ENCODE measurements at regions not wholly inside any gene's neighbourhood (a gene's known extent, or its start where the extent isn't known, plus 50 kb on each side); places are given as distances from the start of the nearest gene placed in this dataset.

- no peak for DNase-seq
These were observed 648.5 kb upstream of the PKN2 start for GRCh38 chr1:88035578-88035977.

- DNase-seq: no peak
These were observed 647.6 kb upstream of the PKN2 start for GRCh38 chr1:88036345-88037014.

- no peak for DNase-seq
These were observed 644.8 kb upstream of the PKN2 start for GRCh38 chr1:88039240-88039639.

GRCh38 chr1:88043834-88044233 lies 640.2 kb upstream of the PKN2 start:
- no peak for DNase-seq

- no peak for DNase-seq
These were observed 631.9 kb upstream of the PKN2 start for GRCh38 chr1:88052167-88052566.

- DNase-seq: no peak
These were observed 631.0 kb upstream of the PKN2 start for GRCh38 chr1:88053065-88053464.

- no peak for DNase-seq
These were observed 627.2 kb upstream of the PKN2 start for GRCh38 chr1:88056881-88057280.

GRCh38 chr1:88058205-88058604 lies 625.9 kb upstream of the PKN2 start:
- no peak for DNase-seq

- DNase-seq: no peak
These were observed 623.9 kb upstream of the PKN2 start for GRCh38 chr1:88060112-88060673.

- DNase-seq: no peak
These were observed 623.2 kb upstream of the PKN2 start for GRCh38 chr1:88060750-88061491.

GRCh38 chr1:88061492-88062177 lies 622.4 kb upstream of the PKN2 start:
- no peak for DNase-seq

- DNase-seq: no peak
These were observed 621.4 kb upstream of the PKN2 start for GRCh38 chr1:88062650-88063153.

- no peak for DNase-seq
These were observed 620.5 kb upstream of the PKN2 start for GRCh38 chr1:88063605-88064004.

GRCh38 chr1:88068407-88068960 lies 615.6 kb upstream of the PKN2 start:
- no peak for DNase-seq

- no peak for DNase-seq
These were observed 613.1 kb upstream of the PKN2 start for GRCh38 chr1:88070956-88071355.

- DNase-seq: no peak
These were observed 609.4 kb upstream of the PKN2 start for GRCh38 chr1:88074661-88075060.

GRCh38 chr1:88075813-88076212 lies 608.3 kb upstream of the PKN2 start:
- no peak for DNase-seq

GRCh38 chr1:88079036-88079435 lies 605.0 kb upstream of the PKN2 start:
- DNase-seq: no peak

- no peak for DNase-seq
These were observed 603.2 kb upstream of the PKN2 start for GRCh38 chr1:88080875-88081274.

GRCh38 chr1:88088481-88088880 lies 595.6 kb upstream of the PKN2 start:
- DNase-seq: no peak

- DNase-seq: no peak
These were observed 594.1 kb upstream of the PKN2 start for GRCh38 chr1:88089961-88090360.

GRCh38 chr1:88098881-88099280 lies 585.2 kb upstream of the PKN2 start:
- DNase-seq: no peak

GRCh38 chr1:88101041-88101440 lies 583.0 kb upstream of the PKN2 start:
- DNase-seq: no peak
